Daoy (cell line): ENCODE measurements at regions not wholly inside any gene's neighbourhood (a gene's known extent, or its start where the extent isn't known, plus 50 kb on each side); places are given as distances from the start of the nearest gene placed in this dataset.

Experiments
- DNase-seq: peaks from one replicate; pipeline ENCODE4 v3.0.0-alpha.2; 2015; ENCODE audit warnings: low read depth

- DNase-seq: no peak
These were observed 345.1 kb upstream of the CBLB start for GRCh38 chr3:106213954-106214353.

GRCh38 chr3:106214641-106215040 is 345.8 kb upstream of the CBLB start:
- no peak for DNase-seq

- peak; percentile 17 for DNase-seq
These were observed 346.2 kb upstream of the CBLB start for GRCh38 chr3:106215047-106215446.

- DNase-seq: no peak
These were observed 348.9 kb upstream of the CBLB start for GRCh38 chr3:106217745-106218144.

GRCh38 chr3:106227068-106227467 is 358.3 kb upstream of the CBLB start:
- DNase-seq: no peak

- no peak for DNase-seq
These were observed 359.5 kb upstream of the CBLB start for GRCh38 chr3:106228271-106228670.

- no peak for DNase-seq
These were observed 360.9 kb upstream of the CBLB start for GRCh38 chr3:106229495-106230278.

GRCh38 chr3:106231086-106231485 is 362.3 kb upstream of the CBLB start:
- no peak for DNase-seq

- DNase-seq: no peak
These were observed 364.1 kb upstream of the CBLB start for GRCh38 chr3:106232956-106233355.

- no peak for DNase-seq
These were observed 370.4 kb upstream of the CBLB start for GRCh38 chr3:106239195-106239697.

GRCh38 chr3:106241593-106241992 is 372.8 kb upstream of the CBLB start:
- DNase-seq: no peak

GRCh38 chr3:106242781-106243180 is 374.0 kb upstream of the CBLB start:
- no peak for DNase-seq

GRCh38 chr3:106245400-106245799 is 376.6 kb upstream of the CBLB start:
- DNase-seq: no peak

GRCh38 chr3:106247902-106248684 is 379.3 kb upstream of the CBLB start:
- no peak for DNase-seq

GRCh38 chr3:106249159-106249558 is 380.3 kb upstream of the CBLB start:
- DNase-seq: no peak

- DNase-seq: no peak
These were observed 381.2 kb upstream of the CBLB start for GRCh38 chr3:106249981-106250380.

- no peak for DNase-seq
These were observed 382.5 kb upstream of the CBLB start for GRCh38 chr3:106251160-106251892.

GRCh38 chr3:106255870-106256248 is 387.0 kb upstream of the CBLB start:
- no peak for DNase-seq

- no peak for DNase-seq
These were observed 387.6 kb upstream of the CBLB start for GRCh38 chr3:106256249-106256957.

- DNase-seq: no peak
These were observed 388.4 kb upstream of the CBLB start for GRCh38 chr3:106257172-106257571.

GRCh38 chr3:106261396-106261795 is 392.6 kb upstream of the CBLB start:
- DNase-seq: no peak
